ENCODE measurements at regions not wholly inside any gene's neighbourhood (a gene's known extent, or its start where the extent isn't known, plus 50 kb on each side); places are given as distances from the start of the nearest gene placed in this dataset.

DNA sequence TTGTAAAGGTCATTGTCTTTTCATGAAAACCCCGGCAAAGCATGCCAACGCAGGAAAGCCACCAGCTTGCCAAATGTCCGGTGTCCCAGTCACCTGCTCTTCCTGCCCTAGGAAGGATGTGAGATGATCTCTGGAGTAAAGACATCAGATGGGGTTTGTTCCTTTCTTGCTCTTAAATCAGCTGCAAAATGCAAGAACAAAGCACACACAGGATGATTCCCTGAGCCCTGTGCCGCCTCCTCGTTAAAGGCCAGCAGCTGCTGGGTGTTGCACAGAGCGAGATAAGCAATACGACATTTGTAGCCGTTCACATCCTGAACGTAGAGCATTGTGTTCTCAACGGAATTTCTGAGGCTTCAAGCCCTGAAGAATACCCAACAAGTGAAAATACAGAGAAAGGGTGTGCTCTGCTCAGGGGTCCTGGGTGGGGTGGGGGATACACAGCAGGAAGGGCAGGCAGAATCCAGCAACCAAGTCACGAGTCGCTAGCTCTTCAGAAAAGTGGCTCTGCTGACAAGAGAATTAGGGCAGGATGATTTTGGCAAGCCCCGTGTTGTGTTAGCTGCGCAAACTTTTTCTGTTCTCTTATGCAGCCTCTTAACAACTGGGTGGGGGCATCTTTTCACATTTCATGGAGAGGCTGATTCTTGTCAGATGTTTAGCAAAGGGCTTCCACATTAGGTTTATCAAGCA is 229.2 kb upstream of the MAP3K1 start:
- peak; percentile 57 for DNase-seq

DNA sequence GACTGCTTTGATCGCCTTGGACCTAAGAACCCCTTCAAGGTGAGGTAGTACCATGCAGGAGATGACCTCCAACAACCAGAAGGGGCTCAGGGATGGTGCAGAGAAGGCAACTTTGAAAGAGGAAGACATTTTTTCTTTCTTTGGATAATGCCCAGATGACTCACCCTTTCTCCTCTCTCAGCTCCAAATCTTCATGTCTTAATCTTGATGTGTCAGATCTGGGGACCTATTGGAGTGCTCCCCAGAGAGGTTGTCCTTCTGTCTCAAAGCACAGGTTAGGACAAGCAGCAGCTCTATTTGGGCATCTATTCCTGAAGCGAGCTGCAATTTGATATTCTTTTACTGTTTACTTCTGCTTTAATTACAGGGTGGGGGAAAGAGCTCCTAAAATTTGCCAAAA is 229.9 kb upstream of the MAP3K1 start:
- DNase-seq, result no peak

DNA sequence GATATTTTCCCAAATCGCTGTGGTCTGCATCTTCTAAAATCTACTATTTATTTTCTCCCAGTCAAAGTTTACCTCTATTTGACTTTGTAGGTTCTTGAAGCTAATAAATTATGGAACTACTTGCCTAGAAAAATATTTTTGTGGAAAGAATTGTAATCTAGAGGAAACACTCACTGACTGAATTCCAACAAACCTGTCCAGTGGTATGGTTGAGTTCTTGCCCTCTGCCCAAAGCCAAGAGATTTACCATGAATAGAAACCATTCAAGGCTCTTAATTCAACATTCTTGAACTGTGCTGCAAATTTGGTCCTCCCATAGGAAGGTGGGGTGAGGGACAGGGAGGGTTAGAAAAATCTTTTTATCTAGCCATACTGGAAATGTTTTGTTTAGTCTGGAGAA is 233.9 kb upstream of the MAP3K1 start:
- DNase-seq, result no peak

DNA sequence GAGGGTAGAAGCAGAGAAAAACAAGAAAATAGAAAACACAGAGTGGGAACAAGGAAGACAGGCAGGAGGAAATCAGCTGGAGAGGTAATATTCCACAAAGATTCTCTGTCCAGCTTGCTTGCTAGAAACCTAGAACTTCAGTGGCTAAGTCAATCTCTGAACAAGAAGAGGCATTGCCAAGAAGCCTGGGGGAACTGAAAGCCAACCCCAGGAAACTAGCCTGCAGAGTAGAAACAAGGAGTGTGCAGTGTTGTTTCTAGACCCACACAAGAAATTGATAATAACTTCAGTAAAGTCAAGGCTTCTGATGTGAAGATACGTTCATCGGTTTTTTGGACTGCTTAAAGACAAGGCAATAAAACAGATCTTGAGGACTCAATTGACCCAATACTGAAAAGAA is 234.5 kb upstream of the MAP3K1 start:
- DNase-seq, result no peak

DNA sequence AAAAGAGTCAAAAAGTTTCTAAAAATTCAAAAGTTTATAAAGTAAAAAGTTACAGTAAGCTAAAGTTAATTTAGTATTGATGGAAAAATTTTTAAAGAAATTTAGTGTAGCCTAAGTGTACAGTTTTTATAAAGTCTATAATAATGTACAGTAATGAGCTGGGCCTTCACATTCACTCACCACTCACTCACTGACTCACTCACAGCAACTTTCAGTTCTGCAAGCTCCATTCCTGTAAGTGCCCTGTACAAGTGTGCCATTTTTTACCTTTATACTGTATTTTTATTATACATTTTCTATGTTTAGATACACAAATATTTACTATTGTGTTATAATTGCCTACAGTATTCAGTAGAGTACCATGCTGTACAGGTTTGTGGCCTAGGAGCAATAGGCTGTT is 239.5 kb upstream of the MAP3K1 start:
- DNase-seq, result no peak

DNA sequence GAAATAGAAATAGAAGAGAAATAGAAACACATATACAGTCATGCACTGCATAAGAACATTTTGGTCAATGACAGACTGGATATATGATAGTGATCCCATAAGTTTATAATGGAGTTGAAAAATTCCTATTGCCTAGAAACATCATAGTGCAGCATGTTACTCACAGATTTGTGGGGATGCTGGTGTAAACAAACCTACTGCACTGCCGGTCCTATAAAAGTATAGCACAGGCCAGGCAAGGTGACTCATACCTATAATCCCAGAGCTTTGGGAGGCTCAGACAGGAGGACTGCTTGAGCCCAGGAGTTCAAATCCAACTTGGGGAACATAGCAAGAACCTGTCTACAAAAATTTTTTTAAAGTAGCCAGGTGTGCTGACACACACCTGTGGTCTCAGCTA is 240.6 kb upstream of the MAP3K1 start:
- DNase-seq, result no peak

DNA sequence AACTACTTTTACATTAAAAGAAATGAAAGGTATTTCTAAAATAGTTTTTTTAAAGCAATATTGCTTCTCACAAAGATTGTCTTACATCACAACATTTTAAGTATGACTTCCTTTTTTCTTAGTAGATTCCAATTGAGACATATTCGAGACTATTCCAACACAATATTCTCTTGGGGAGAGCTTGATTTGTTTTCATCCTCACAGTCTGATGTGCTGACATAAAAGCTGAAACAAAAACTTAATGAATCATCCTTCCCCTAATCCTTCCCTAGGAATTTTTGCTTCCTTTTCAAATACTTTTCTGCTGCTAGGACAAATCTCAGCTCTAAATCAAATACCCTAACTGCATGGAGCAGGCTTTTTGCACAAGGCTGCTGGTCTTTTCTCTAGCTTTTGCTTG is 245.8 kb upstream of the MAP3K1 start:
- DNase-seq, result no peak

DNA sequence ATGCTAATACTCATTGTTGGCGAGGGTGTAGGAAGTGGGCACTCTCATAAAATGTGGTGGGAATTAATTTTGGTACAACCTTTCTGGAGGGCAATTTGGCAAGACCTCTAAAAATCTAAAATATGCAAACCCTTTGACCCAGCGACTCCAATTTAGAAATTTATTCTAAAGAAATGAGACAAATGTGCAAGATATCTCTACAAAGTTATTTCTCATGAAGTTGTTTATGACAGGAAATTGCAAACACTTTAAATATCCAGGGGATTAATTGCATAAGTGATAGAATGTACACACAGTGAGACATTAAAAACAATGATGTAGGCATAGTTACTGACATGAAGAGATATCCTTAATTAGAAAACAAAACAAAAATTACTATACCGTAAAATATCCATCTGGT is 246.3 kb upstream of the MAP3K1 start:
- no peak for DNase-seq

DNA sequence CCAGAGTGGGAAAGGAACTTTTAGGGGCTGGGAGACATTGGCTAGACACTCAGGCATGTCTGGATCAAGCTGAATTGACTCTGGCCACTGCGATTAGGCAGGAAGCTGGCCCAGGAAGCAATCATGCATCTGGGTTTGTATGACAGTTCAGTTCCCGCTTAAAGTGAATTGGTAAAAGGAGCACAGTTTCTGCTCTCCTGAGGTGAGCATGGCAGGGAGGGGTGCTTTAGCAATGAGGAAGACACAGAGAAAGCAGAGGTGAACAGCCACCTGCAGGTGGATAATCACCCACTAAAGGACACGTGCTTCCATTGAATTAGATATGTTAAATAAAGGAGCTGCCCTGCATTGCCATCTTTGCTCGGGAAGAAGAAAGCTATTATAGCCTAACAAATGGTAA is 248.1 kb upstream of the MAP3K1 start:
- DNase-seq, result no peak

DNA sequence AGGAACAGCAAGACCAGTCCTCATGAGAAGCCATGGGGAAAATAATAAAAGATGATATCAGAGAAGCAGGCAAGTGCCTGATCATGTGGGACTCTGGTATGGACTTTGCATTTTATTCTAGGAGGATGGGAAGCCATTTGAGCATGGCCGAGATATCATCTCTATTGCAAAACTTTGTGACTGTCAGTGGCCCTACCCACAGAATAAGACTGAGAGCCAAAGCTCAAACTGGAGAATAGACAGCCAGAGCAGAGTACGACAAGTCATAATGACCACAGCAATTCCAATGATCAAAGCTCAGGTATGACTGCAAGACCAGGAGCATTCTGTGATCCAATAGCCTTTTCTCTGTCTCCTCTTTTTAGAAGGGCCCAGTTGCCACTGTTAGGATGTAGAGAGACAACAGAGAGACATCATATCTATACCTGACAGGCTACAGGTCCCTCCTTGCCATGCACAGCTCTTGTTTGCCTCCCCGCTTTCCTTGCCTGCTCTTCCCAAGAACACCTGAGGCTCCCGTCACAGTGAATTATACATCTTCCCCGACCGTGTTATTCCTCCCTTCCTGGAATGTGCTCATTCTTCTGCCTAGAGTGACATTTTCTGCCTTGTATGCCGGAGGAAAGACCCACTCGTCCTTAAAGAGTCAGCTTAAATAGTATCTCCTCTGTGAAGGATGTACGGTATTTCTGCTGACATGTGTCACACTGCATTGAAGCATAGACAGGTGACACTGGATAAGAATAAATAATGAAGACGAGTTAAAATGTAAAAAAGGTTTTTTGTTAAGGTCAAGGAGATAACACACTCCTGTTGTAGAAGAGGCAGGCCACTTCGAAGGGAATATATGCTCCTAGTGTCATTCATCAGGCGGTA is 248.7 kb upstream of the MAP3K1 start:
- DNase-seq, result no peak

DNA sequence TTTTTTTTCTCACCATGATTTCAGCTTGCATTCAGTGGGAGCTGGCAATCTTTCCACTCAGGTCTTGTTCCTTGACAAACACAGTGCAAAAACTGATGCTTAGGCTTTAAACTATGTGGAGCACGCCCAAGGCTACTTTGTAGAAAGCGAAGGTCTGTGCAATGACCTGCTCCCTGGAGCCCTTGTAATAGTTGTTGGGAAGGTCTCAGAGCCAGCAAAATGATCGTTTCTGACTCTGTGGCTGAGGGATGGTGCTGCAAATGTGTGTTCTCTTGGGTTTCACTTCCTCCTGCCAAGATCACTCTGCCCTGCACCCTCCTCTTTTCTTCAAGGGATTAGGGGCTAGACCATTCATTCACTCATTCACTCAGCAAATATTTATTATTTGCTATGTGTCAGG is 249.7 kb upstream of the MAP3K1 start:
- DNase-seq, result no peak

DNA sequence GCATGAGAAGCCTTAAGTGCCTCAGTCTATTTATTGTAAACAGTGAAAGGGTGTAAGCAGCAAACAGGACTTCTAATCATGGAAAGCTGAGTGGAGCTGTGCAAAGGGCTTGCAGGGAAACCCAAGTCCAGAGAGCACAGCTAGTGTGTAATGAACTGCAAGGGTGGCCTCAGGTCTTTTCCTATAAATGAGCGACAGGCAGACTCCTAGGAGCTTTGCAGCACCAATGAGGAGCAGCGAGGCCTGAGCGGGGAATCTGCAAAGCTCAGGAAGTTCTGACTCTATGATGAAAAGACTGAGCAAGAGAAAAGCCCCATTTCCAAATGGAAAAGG is 250.1 kb upstream of the MAP3K1 start:
- DNase-seq, result no peak

DNA sequence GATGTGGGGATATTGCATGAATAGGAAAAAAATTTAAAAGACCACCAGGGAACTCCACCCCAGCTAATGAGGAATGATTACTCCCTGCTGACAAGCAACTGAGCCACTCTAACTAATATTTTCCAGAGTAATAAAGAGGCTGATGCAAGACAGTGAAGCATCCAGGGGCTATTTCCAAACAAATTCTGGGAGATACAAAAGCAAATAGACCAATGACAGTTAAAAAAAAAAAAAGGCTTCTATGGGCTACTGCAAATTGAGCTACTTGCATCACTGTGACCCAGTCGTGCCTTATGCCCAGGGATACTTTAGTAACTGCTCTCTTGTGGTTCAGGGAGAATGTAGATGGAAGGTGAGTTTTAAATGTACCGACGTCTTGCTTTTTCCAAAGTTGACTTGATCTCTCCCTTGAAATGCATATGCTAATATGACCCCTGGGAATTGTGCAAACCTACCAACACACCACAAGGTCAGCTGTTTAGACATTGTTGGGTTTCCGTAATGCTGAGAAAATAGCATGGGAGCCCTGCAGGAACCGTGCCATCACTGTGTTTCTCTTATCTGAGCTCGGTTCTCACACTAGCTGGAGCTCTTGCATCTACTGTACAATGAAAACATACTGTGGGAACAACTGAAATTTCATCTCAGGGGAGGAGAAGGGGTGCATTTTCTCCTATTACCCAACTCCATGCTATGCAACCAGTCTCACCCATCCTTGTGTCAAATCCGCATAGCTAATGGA is 250.6 kb upstream of the MAP3K1 start:
- no peak for DNase-seq

DNA sequence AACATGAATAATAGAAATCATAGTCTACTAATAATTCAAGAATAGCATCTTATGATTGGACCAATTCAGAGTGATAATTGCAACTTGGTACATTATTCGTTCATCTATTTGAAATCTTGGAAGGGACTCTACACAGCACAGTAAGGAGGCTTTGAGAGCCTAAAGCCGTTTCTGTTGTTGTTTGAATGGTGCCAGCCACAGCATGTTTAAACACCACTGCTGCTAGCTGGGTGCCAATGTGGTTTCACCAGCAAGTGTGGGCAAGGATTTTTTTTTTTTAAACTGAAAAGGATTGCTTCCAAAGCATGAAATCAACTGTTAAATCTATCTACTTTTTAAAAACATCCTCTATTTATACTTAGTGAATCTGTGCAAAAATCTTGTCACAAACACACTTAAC is 253.9 kb upstream of the MAP3K1 start:
- DNase-seq, result no peak

DNA sequence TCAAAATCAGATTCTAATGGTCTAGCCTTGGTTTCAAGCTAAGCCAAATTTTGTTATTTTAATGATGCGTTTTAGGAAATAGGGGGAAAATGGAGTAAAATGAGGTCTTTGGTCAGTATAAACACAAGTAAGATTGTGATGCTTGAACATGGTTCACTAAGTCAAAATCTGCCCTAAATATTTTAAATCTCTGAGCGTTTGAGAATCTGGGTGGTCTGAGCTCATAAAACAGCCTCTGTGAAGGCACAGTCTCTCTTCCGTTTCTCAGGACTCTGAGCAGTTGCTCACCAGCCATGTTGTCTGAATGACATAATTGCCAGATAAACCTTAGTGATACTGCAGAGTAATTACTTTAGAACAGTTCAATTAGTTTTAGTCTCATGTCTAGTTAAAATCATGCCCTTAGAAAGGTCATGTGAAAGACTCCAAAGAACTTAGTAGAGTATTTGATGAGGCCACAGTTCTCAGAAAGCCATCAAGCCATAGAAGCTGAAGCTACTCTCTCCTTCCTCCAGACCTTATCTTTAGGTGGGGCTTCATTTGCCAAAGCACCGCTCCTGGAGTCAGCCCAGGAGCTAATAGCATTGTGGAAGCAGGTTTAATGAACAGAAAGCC is 257.1 kb upstream of the MAP3K1 start:
- no peak for DNase-seq

DNA sequence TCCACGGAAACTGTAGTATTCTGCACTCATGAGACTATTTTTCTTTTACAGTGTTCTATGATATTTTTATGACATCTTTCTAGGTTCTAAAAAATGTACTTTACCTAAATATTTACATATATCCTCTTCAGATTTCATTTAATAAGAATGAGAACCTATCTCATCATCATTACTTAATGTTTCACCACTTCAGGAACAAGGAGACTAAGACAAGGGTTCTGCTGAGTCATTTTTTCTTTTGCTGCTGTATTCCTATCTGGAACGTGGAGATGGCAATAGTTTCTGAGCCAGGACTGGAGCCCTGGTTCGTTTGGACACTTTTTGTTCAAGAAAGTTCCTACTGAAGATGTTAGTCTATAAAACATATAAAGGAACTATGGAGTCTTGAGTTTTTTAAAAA is 258.2 kb upstream of the MAP3K1 start:
- DNase-seq, result no peak

DNA sequence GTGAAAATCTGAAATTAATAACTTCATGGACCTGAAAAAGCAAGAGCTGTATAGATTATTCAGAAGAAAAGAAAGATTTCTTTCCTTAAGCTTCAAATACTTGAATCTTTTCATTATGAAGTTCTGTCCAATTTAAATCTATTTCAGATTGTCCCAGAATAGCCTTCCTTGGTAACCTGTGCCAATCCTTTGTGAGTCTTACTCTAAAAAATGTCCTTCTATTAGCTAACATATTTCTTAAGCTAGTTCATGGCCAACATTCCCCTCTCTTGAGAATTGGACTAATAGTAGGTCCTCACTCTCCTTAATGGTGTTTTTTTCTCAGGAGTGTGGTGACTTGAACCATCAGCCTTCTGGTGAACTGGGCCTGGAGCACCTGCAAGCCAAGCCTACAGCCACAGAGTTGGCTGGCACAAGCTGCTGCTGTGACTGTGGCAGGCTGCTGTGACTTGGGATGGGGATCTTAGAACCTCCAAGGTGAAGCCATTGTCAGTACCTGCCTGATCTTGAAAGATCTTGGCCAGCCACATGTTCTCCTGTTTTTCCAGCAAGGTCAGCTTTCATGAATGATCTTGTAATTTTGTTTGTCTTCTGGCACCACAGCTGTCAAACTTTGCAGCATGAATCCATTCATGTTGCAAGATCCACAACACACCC is 262.6 kb upstream of the MAP3K1 start:
- DNase-seq, result no peak

DNA sequence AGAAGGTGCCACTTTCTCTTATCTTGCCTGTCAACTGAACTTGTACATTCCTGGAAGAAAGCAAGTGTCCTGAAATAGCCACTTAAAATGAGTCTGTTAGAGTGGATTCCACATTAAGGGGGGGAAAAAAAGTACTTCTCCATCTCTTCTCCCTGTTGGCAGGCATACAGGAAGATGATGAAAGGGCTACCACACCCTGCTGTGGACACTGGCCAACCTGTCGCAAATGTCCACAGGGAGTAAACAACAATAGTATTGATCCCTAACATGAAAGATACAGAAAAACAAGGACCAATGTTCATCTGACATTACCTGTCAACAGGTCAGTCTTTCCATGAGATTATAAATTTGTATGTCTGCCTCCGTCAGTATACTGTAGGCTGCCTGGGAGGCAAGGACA is 265.1 kb upstream of the MAP3K1 start:
- no peak for DNase-seq

DNA sequence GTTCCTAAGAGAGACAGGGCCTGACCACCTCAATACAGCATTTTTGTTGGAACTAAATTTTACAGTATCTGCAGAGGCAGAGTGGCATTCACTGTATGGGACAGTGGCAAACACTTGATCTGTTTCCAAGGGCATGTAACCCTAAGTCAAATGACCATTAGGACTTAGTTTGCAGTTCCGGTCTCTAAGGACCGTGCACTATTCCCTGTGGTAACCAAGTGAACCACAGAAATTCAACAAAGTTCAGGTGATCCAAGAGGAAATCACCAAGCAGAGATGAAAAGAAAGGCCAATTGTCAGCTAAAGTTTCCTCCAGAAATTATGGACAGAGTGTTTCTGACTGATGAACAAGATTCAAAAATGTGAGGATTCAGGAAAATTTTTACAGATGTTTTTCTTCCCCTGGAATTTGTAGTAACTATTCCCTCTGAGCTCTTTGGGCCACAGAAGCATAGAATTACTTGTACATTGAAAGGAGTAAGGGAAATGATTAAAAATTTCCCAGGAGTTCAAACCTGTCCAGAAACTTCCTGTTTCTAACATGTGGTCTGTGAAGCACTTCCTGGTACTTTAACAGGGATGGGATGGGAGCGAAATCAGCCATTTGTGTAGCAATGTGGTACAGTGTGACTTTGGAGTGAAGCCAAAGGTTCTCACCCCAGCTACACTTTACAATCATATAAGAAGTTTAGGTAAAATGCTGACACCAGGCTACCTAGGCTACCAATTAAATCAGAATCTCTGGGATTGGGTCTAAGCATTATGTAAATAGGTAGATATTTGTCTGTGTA is 266.1 kb upstream of the MAP3K1 start:
- DNase-seq, result no peak

DNA sequence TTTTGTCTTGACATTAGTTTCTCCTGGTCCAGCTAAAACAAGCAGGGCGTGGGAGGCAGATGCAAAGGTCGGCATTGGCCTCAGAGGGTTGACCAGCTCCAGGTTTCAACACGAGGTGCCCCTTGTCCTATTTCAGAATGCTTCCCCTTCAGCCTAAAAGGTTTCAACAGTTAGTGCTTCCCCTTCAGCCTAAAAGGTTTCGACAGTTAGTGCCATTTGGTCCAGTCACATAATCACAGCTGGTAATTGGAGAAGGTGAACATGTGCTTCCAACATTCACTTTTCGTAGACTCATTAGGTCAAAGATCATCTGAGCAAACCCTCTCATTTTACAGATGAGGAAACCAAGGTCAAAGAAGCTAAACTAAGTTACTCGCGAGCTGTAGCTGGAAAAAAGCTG is 270.3 kb upstream of the MAP3K1 start:
- no peak for DNase-seq

DNA sequence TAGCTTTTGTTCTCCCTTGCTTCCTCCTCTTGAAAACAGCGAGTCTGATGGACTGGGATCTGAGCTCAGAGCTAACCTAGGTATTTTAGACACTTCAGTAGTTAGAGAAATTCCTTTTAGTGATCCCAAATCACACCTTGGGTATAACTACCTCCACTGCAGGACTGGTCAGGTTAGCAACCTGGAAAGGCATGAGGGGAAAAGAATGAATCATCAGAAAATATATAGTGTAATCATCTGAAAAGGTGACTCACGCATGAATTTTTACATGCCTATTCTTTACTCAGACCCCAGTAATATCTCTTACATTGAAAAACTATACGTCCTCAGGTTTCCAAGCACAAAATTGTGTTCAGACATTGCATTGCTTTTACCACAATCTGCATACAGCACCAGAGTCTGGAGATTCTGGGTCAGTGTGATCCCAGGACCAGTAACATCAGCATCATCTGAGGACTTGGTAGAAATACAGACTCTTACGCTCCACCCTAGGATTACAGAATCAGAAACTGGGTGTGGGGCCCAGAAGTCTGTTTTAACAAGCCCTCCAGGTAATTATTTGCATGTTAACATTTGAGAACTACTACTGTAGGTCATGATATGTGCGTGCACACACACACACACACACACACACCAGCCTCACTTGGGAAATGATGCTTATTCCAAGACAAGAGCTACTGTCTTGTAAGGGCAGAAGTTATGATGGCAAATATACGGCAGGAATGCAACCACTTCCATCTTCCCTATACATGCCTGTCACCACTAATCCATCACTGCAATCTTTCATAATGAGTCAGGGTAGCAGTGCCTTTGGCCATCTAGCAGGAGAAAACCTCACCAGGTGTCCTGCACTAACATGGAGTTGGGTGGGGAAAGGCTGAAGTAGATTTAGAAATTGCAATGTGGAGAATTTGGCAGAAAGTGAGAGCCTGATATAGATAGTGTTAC is 271.6 kb upstream of the MAP3K1 start:
- no peak for DNase-seq
